GF-D8 (cell line): ENCODE measurements at regions not wholly inside any gene's neighbourhood (a gene's known extent, or its start where the extent isn't known, plus 50 kb on each side); places are given as distances from the start of the nearest gene placed in this dataset.
"Not testable (repeated sequence)": the region's sequence is repeated elsewhere in the genome, so short reads cannot be mapped to it uniquely, and the experiment has no call there.

Experiments
- DNase-seq: peaks from one replicate; lab custom pipeline; 2025; lab: John Stamatoyannopoulos, UW

DNA sequence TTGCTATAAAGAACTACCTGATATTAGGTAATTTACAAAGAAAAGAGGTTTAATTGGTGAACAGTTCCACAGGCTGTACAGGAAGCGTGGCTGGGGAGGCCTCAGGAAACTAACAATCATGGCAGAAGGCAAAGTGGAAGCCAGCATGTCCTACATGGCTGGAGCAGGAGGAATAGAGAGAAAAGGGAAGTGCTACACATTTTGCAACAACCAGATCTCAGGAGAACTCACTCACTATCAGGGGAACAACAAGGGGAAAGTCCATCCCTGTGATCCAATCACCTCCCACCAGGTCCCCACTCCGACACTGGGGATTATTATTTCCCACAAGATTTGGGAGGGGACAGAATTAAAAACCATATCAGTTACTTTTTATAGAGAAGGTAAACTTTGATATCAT, 273.5 kb upstream of the MMADHC start:
- no peak for DNase-seq

DNA sequence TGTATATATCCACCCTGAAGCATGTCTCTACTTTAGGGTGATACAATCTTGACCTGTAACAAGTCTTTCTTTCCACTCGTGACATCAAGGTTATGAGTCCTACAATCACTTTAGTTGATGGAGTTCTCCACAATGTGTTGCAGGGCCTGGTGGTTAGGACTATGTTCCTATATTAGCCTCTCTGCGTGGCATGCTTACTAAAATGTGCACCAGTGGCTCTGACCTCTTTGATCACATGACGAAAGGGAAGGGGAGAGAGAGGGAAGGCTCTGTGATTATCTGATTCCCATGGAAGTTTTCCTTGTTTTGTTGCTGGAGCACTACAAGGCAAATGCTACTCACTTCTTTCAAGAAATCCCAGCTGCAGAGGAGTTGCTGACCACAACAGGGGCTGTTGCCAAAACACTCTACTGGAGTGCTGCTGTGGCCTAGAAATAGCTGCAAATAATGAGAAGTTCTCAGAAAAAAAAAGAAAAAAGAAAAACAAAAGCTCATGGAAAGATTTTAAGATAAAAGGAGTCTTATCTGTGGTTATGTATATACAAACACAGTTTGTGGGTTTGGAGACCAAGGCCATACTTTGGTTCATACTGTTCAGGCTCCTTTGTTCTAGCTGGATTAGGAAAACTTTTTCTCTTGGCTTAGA, 272.8 kb upstream of the MMADHC start:
- peak; percentile 4 for DNase-seq

GRCh38 chr2:149858901-149859634, 271.5 kb upstream of the MMADHC start:
- peak; percentile 41 for DNase-seq

- no peak for DNase-seq
Measured at GRCh38 chr2:149858216-149858615, 270.6 kb upstream of the MMADHC start.

- DNase-seq: no peak
Measured at GRCh38 chr2:149857344-149857743, 269.8 kb upstream of the MMADHC start.

GRCh38 chr2:149855859-149856258, 268.3 kb upstream of the MMADHC start:
- not testable (repeated sequence) for DNase-seq

- no peak for DNase-seq
Measured at GRCh38 chr2:149849591-149849990, 262.0 kb upstream of the MMADHC start.

- no peak for DNase-seq
Measured at GRCh38 chr2:149849136-149849535, 261.6 kb upstream of the MMADHC start.

GRCh38 chr2:149841396-149841795, 253.8 kb upstream of the MMADHC start:
- no peak for DNase-seq

GRCh38 chr2:149832324-149832723, 244.7 kb upstream of the MMADHC start:
- no peak for DNase-seq

DNA sequence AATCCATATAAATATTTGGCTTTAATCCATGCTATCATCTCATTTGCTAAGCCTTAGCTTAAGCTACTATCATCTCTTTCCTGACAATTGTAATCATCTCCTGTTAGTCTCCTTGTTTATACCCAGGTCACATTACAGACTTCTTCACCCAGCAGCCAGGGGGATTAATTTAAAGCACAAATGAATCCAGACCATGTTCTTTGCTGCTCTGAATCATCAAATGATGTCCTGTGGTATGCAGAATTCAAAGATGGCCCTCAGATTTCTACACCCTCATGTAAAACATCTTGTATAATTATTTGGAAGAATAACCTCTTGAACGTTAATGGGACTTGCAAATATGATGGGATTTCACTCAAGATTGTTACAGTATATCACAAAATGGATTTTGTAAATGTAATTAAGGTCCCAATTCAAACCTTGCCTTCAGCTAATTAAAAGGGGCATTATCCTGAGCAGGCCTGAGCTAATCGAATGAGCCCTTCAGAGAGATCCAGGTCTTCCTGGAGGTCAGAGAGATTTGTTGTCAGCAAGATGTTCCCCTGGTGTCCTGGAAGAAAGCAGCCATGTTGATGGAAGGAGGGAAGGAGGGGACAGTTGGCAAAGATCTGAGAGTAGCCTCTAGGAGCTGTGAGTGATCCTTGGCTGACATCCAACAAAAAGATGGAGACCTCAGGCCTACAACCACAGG, 241.1 kb upstream of the MMADHC start:
- no peak for DNase-seq

- DNase-seq: no peak
Measured at GRCh38 chr2:149827585-149828126, 240.1 kb upstream of the MMADHC start.

DNA sequence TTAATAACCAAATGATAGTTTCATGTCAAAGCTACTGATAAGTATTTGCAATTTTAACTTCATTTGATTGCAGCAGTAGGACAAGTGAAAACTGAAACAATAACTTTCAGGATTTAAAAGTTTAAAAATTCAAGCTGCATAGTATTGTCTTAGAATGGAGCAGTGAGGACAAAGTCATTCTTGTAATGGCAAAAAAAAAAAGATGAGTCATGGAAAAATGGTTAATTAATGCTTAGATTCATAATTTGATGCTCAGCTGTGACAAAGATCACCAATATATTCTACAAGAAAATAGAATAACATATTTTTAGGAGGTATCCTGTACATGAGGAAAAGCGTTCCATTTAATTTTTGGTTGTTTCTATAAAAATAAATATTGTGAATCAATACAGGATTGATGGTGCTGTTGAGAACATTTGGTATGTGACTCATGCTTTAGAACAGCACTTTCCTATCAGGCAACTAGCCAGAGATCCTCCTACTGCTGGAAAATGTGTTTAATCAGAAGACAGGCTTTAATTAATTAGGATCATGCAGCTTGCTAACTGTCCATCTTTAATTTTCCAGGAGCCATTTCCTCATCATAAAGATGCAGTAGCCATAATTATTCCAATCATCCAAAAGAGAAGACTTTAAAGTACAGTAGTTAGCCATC, 239.0 kb upstream of the MMADHC start:
- DNase-seq: no peak

DNA sequence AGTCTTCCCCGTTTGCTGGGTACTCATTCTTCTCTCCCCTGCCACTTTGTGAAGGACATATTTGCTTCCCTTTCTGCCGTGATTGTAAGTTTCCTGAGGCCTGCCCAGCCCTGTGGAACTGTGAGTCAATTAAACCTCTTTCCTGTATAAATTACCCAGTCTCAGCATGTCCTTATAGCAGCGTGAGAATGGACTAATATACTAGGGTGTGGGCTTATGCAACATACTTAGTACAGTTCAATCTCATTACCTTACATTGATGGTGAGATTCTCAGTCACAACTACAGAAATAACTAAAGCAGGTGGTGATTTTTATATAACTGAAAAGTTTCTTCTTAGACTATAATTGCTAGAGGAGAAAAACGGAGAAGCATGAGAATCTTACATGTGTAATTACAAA, 237.9 kb upstream of the MMADHC start:
- DNase-seq: no peak

DNA sequence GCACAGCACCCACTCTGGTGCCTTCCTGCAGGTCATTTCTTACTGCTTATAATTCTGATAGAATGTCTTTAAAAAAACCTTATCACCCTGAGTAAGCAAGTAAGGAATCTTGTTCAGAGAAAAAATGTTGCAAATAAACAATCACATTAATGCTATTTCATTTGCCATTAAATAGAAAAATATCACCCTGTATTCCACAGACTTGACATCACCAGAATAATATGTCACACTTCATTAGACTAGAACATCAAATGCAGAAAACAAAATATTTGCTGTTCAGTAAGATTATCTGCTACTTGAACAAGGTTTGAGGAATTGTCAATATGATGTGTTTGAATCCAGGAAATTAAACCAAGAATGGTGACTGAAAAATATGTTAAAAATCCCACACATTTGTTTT, 236.6 kb upstream of the MMADHC start:
- no peak for DNase-seq

- DNase-seq: no peak
Measured at GRCh38 chr2:149819356-149819957, 231.9 kb upstream of the MMADHC start.

GRCh38 chr2:149816756-149817551, 229.4 kb upstream of the MMADHC start:
- no peak for DNase-seq

GRCh38 chr2:149815941-149816340, 228.4 kb upstream of the MMADHC start:
- no peak for DNase-seq

DNA sequence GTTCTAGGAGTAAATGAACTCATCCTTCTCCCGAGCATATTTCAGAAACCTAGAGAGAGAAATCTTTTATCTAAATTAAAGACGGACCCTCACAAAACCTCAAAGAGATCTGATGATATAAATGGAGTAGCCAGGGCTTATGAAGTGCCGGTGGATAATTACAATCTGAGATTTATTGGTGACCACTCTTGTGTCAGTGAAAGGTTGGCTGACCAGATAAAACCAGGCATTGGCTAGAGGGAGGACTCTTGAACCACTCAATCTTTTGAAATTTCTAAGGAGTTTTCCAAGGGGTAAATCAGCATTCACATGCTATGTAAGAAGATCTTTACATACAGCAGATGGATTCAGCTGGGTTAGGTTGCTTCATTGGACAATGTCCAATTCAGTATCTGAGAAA, 227.3 kb upstream of the MMADHC start:
- DNase-seq: no peak

- DNase-seq: no peak
Measured at GRCh38 chr2:149814049-149814448, 226.5 kb upstream of the MMADHC start.

DNA sequence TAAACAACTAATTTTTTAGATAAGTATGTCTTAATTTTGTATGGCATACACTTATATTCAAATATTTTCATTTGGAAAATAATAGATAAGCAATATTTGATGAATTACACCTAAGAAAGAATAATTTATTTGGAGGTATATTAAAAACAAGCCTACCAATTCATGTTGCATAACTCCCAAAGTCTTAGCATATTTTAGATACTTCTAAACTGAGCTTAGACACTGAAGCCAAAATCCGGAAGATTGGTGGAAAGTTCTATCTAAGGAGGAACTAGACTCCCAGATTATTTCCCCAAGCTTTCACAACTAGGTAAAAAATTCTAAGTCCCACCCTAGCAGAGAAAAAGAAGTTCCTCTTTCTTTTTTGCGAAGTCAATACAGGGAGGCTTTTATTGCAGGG, 221.0 kb upstream of the MMADHC start:
- DNase-seq: no peak
